Erythroblast (primary cell): ENCODE measurements at regions not wholly inside any gene's neighbourhood (a gene's known extent, or its start where the extent isn't known, plus 50 kb on each side); places are given as distances from the start of the nearest gene placed in this dataset.

Source experiments
- DNase-seq, 2 experiments: peaks; one replicate each; lab custom pipeline; 2025; lab: John Stamatoyannopoulos, UW
- GATA1 ChIP-seq: IDR thresholded peaks from 2 replicates; pipeline ENCODE4 v1.6.1; 2011; ENCODE audit warnings: low read depth, mild to moderate bottlenecking, control low read depth, low read length, moderate library complexity
- POLR2A ChIP-seq: IDR thresholded peaks from 2 replicates; pipeline ENCODE4 v1.6.1; 2011; ENCODE audit warnings: mild to moderate bottlenecking, low read length

DNA sequence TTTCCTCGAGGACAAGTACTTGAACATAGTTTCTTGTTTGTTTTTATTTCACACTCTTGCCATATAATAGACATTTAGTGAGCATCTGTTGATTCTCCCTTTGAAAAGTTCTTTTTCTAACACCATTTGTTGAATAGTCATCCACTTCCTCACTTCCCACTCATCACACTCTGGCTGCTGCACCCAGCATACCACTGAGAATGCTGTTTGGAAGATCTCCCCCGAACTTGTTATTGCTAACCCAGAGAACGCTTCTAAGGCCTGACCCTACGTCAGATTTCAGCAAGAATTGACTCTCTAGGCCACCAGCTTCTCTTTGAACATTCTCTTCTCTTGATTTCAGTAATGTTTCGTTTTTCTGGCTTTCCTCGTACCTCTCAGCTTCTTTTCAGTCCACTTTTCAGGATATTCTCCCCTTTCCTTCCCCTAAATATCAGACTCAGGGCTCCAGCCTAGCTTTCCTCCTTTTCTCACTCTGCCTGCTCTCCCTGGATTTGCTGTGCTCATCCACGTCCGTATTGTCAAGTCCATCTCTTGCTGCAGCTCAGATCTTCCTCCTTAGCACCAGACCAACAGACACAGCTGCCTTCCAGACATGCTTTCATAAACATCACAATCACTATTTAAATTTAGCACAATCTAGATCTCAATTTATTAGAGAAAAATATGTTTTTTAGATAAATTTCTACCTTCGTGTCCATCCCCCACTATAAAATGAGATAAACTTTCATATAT, 94.0 kb upstream of the SLC38A4 start:
- DNase-seq, result no peak
- TF ChIP-seq POLR2A, result no peak
- no peak for TF ChIP-seq GATA1

DNA sequence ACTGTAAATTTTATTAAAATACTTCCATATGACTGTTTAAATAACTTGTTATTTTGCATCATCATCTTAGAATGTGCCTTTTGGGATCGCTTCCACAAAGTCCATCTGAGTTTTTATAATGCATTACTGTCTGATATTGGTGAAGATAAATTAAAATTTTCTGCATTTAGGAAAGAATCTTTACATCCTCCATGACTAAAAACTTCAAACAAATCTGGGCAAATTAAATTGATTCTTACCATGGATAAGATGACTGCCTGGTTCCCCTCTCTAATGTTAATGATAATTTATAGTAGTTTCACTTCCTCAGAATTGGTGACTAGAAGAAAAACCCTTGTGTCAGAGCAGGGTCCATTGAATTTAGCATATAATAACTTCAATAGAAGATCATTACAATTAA, 94.7 kb upstream of the SLC38A4 start:
- TF ChIP-seq GATA1 (no peak), POLR2A (no peak)
- no peak for DNase-seq

DNA sequence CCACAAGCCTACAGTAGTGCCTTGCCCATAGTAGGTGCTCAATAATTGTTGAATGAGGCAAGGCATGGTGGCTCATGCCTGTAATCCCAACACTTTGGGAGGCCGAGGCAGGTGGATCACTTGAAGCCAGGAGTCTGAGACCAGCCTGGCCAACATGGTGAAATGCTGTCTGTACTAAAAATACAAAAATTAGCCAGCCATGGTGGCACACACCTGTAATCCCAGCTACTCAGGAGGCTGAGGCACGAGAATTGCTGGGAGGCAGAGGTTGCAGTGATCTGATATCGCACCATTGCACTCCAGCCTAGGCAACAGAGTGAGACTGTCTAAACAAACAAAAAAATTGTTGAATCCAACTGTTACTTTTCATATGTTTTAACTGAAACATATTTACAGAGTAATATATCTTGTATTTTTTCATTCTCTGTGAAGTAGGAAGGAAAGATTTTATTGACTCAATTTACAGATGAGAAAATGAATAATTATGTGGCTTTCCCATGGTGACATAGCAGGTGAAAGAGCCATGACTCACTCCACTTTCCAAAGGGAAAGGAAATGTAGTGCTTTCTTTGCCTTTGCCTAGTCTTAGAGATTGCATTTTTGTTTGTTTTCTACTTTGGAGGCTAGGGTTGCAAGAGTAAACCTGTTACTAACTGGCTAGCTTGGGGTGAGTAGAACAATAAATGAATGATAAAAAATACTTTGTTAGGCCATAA, 95.4 kb upstream of the SLC38A4 start:
- DNase-seq, result no peak
- TF ChIP-seq GATA1, result no peak
- TF ChIP-seq POLR2A, result no peak

DNA sequence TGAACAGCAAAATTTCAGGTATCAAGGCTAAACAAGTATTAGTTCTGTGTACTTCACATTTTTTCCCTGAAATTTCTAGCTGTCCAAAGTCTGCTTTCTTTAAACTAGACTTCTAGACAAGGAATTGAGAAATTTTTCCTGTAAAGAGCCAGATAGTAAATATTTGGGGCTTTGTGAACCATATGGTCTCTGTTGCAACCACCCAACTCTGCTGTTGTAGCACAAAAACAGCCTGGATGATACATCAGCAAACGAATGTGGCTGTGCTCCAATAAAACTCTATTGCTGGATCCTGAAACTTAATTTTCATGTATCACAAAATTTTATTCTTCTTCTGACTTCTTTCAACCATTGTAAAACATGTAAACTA, 96.0 kb upstream of the SLC38A4 start:
- no peak for DNase-seq
- TF ChIP-seq GATA1 (no peak), POLR2A (no peak)

DNA sequence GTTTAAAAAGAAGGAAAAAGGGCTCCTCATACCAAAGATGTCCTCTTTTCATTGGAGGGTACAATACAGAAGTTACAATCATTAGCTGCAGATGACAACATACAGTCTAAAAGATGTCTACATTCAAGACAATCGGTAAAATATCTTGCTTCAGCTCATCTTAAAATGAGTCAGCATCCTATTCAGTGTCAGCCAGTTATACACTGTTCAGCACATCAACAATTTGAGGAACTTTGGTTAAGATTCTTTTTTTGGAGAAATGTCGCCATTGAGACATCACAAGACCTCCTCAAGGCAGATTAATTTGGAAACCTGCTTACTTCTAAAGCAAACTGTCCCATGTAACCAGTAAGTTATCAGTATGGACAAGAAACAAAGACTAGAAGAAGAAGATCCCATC, 100.7 kb upstream of the SLC38A4 start:
- no peak for DNase-seq
- TF ChIP-seq POLR2A (no peak), GATA1 (no peak)

DNA sequence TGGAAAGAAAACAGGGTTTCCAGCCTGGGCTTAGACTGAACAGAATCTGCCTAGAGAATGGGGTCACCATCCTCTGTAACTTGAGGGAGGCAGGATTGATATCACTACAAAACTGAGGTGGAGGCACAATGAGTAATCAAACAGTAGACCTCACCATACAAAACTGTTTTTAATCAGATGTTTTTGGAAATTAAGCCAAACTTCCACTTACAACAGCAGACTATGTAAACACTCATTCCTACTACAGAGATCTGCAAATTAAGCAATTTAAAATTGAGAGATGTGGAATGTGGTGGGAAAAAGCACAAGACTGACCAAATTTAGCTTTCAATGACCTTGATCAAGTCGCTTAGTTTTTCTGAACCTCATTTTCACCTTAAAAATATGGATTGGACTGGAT, 104.3 kb upstream of the SLC38A4 start:
- DNase-seq, result no peak
- TF ChIP-seq GATA1 (no peak), POLR2A (no peak)

DNA sequence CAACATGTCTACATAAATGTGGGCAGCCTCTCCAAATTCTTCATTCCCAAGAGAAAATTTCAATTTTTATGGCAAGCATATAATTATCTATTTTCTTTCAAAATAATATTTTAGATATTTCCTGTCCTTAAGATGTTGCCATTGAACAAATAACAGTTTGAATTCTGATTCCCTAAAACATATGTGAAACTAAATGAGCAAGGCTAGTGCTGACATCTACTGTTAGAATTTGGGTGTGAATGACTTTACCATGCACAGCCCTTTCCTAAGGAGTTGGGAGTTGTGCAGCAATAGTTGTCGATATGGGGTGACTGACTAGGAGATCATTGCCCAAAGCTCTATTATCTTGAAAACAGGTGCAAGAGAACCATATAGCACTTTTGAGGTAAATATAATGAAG, 108.2 kb upstream of the SLC38A4 start:
- TF ChIP-seq GATA1, result no peak
- DNase-seq, result peak; percentile 2 to 39

DNA sequence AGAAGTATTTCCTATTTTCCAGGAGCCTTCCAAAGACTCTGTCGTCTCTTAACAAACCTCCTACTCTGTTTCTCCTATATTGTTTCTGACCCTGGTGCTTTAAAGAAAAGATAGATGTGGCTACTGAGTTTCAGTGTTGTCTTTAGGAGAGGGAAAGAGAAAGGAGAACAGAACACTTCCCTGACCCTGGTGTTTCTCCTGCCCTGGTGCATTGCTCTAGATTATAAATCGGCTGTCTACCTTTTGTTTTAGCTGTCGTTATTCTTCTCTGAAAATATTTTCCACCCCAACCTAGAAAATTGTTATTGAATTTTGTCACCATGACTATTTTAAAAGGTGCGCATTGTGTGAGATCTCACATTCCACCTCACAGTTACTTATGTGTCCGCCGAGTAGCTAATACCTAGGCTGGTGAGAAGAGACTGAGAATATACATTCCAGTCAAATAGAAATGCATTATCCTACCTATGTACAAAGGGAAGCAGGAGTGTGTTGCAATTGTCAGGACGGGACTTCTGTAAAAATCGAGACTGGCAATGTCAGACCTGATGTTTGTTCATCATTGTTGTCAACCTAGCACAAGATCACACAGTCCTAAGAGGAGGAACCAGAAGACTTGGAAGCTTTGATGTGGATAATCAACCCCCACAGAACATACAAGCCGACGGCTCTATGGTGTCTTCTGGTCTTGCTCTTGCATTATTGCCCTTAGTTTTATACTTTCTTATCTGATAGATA, 108.7 kb upstream of the SLC38A4 start:
- TF ChIP-seq POLR2A (no peak), GATA1 (no peak)
- DNase-seq, result no peak

DNA sequence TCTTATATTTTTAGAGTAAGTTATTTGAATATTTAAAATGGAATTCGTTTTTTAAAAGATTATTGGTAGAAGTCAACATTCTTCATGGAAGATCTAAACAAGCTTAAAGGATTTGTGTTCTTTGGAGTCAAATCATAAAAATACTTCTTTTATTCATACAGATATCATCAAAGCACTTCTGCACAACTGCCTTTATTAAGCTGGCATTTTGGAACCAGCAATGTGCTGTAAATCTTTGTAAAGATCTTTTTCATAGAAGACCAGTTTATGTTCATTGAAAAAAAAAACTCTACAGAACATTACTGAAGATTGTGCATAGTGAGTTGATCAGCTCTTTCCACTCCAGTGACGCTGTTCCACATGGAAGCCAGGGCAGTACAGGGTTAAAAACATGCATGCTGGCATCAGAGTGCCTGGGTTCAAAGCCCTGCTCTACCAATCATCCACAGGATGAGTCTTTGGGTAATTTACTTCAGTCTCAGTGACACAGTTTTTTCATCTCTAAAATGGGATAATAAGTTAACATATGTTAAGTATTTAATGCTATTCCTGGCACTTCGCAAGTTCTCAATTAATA, 109.6 kb upstream of the SLC38A4 start:
- TF ChIP-seq POLR2A, result no peak
- no peak for TF ChIP-seq GATA1
- no peak for DNase-seq

DNA sequence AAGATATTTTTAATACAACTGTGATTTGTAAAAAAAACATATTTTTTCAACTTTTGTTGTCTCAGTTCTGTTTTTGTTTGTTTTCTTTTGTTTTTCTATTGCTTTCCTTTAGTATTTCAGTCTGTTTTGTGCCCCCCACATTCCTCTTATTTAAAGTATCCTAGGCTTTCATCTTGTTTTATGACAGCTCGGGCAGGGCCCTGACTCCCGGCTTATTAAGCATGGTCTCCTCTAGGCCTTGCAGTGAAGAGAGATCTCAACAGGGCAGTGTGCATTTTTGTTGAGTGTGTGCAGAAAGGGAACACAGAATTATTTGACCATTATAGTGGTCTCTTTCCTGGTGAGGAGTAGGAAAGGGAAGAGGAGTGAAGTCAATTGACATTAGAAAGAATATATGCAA, 110.2 kb upstream of the SLC38A4 start:
- TF ChIP-seq POLR2A, result no peak
- no peak for TF ChIP-seq GATA1
- no peak for DNase-seq

DNA sequence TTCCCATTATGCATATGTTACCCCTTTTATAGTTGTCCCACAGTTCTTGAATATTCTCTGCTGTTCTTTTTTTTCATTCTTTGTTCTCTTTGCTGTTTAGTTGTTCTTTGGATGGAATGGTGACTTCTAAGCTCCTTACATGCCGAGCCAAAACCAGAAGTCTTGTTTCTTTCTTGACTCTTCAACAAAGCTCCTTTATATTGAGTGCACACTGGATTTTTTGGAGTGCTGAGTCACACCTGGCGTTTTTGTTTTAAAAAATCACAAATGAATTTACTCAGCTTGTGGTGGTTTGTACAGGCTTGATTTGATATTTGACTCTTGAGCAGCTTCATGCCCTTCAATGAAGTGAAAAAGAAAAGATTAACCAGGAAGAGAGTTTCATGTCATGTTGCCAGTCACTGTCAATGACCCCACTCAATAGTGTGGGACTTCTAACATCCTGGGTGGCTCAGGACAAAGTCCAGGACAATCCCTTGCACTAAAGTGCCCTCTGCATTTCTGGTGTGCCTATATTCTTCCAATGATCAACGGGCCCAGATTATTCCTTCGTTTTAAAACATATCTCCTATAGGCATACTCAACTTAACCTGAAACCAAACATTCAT, 112.4 kb upstream of the SLC38A4 start:
- DNase-seq, result no peak
- TF ChIP-seq GATA1, result no peak
- no peak for TF ChIP-seq POLR2A

DNA sequence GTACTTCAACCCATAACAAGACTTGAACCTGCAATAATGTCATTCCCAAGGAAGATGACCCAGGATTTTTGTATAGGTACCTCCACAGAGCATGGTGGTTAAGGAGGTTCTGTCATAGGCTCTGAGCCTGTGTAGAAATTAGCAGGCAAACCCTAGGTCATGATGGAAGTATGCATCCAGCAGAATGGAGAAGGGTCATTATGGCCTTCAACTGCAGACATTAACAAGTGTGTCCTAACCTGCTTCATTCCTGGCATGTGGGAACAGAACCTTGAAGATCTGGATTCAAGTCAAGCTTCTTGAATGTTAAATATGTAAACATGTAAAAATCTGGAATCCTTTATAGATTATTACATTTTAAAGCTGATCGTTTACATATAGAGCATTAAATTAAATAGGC, 116.2 kb upstream of the SLC38A4 start:
- TF ChIP-seq POLR2A, result no peak
- no peak for TF ChIP-seq GATA1
- DNase-seq, result no peak

DNA sequence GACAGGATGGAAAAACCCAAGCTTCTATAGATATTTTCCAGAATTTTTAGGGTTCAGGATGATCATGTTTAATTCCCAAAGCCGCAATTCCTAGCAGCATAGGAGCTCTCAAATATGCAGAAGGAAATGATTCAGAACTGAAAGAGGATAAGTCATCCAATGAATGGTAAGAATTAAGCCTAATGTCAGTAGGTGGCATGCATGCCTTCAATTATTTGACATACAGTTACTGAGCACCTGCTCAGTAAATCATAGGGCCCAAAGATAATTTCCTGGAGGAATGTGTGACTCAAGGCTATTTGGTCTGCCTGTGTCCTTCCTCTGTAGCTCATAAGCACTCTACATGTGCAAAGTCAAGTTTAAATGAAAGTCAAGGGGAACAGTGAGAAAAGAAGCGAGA, 116.8 kb upstream of the SLC38A4 start:
- DNase-seq, result no peak
- TF ChIP-seq POLR2A, result no peak
- no peak for TF ChIP-seq GATA1

DNA sequence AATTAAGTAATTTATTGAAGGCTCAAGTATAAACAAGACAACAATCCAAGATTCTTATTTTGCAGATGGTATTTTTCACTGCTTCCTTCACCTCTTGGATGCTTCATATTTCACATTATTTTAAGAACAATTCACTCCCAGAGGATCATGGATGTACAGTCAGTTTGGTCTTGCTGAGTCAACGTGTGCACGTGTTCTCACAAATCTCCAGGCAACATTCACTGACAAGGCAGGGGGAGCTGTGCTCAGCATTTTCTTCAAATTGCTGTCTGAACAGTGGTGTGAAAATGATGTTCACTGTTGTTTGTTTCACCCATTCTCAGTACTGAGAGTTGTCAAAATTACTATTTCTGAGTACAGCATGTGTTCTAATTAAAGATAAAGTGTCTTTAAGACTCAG, 118.3 kb upstream of the SLC38A4 start:
- TF ChIP-seq GATA1 (no peak), POLR2A (no peak)
- peak in 1 of 2 experiments; percentile 2 for DNase-seq
